NCI-H82 treated with DMSO at 0.1 percent for 48 hours (cell line): ENCODE measurements at regions not wholly inside any gene's neighbourhood (a gene's known extent, or its start where the extent isn't known, plus 50 kb on each side); places are given as distances from the start of the nearest gene placed in this dataset.
"Not testable (repeated sequence)": the region's sequence is repeated elsewhere in the genome, so short reads cannot be mapped to it uniquely, and the experiment has no call there.

Experiments used
- DNase-seq: peaks from one replicate; lab custom pipeline; 2025; ENCODE audit not compliant: unreplicated experiment; lab: John Stamatoyannopoulos, UW

DNA sequence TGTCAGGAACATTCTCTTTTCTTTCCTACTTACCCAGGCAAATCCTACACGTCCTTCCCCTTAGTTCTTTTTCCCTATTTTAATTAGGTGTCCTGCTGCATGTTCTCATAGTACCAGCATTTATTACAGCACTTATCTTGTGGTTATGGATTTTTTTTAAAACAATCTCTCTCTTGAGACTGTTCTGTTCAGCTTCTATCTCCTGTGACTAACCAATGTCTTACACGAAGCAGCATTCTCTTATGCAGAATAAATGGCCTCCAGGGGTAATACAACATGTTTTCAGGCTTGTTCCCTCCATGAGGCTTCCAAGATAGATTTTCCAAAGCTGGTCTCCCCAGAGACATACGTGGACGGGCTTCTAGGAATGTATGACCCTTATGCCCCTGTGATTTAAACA, 1096.1 kb upstream of the CELF2 start:
- DNase-seq, result no peak

DNA sequence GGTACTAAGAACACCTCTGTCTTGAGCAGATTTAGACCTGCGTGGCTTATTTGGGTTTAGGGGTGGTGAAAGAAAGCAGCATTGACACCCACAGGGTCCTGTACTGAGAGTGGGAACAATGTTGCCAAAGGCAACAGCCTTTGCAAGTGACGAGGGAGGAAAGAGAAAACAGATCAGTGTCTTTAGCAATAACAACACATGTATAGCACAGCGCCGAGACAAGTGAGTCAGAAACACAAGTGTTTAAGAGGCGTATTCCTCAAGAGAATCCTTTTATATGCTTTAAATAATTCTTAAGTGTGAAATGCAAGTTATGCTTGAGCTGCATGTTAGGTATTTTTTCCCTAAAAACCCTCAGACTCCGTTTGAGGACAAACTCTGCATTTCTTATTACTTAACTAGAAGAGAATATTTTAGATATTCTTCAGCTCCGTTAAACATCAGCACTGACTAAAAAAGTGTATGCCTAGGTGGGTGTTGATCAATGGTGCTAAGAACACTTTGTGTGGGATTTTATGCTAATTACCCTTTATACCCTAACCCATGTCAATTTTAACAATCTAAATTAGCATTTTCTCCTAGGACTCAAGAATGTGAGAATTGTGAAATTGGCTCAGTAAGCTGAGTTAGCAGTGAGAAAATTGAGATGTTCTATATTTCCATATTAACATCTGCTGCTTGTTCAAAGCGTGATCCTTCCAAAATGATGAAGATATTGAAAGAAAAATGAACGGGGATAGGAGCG, 1095.4 kb upstream of the CELF2 start:
- no peak for DNase-seq

DNA sequence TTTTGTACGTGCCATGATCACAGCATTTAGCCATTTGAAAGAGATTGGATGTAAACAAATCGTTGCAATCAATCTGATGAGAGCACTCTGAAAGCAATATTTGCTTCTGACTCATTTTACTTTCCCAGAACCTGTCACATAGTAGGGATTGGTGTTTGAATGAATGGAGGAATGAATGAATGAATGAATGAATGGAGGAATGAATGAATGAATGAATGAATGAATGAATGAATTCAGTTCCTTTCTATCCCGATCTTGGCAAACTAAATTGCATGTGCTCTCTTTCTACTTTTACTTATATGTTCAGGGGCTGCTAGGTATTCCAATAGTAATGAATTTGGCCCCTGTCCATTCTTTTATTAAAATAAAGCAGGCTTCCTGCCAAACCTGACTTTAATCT, 1091.7 kb upstream of the CELF2 start:
- no peak for DNase-seq

DNA sequence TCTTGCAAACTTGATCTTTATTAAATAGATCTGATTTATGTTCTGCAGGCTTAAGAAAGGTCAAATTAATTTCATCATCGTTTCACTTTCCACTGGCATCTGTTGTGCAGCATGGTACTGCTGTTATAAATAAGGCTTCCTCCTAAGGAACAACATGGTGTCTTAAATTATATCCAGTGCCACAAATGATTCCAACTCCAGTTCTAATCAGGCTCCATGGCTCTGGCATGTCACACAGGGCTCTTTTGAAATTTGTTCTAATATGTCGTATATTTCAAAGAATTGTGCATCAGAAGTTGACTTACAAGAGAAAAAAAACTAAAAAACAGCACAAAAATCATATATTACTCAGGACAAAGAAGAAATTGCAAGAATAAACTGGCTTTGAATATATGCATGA, 1090.8 kb upstream of the CELF2 start:
- no peak for DNase-seq

DNA sequence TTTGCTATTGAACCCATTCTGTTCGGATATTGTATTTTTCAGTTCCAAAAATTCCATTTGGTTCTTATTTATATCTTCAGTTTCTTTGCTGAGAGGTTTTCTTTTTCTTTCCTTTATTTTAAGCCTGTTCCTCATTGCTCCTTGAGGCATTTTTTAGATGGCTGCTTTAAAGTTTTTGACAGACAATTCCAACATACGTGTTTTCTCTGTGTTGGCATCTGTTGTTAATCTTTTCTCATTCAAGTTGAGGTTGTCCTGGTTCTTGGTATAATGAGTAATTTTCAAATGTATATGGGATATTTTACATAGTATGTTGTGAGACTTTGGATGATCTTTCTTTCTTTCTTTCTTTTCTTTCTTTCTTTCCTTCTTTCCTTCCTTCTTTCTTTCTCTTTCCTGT, 1078.0 kb upstream of the CELF2 start:
- no peak for DNase-seq

DNA sequence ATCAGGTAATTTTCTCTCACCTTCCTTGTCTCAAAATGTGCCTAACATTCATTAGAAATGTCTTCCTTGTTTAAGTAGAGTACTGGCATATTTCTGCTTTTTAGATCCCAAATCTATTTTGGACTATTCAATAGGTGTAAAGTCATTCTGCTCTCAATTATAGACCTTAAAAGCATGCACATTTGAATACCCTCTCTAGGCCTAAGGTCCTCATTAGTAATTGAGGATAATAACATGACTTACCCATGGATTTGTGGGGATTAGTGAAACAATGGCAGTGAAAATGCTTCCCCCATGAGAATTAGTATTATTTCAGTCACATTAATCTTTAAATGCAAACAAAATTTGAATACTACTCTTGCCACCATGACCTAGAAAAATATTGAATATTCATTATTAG, 1073.0 kb upstream of the CELF2 start:
- no peak for DNase-seq

DNA sequence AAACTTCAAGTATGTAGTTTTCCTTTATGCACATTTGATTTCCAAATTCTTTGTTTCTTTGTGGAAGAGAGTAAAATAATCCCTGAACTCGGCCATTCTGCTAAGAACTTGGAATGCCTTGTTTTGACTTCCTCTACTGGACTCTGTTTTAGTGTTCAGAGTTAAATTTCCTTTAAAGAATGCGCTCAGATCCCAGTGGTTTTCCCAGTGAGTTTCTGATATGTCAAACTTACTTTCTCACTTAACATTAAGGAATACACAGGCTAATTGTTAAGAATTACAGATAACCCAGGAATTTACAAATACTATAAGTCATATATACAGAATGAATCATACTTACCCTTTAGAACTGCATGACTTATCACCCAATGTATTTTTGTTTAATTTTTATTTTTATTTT, 1067.6 kb upstream of the CELF2 start:
- DNase-seq, result no peak

DNA sequence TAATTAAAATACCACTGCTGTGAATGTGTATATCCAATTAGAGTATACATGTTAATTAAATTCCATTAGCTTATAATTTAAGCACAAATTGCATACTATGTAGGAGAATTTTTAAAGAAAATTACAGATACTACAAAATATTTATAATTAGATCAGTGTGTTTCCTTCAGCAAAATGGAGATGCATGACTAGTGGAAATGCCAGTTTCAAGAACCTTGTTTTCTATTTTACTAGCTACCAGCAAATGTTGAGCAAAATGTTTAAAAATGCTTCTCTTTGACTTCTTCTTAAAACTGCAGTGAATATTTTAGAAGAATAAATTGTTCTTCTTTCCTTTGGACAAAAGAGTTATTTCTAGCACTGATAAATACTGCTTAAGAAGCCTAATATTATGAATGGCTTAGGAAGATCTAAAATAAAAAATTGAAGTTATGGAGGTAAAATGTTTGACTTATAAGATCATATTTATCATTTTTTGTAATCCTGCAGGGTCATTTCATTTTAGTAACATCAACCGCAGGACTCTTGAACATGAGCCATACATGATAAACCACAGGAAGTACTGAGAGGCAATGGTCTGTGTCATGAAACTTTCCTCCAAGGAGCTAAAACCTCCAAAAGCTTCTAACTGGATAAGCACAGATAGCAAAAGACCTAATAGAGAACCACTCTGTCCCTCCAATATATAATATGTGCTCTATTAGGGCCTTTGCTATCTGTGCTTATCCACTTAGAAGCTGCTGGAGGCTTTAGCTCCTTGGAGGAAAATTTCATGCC, 1066.0 kb upstream of the CELF2 start:
- no peak for DNase-seq

DNA sequence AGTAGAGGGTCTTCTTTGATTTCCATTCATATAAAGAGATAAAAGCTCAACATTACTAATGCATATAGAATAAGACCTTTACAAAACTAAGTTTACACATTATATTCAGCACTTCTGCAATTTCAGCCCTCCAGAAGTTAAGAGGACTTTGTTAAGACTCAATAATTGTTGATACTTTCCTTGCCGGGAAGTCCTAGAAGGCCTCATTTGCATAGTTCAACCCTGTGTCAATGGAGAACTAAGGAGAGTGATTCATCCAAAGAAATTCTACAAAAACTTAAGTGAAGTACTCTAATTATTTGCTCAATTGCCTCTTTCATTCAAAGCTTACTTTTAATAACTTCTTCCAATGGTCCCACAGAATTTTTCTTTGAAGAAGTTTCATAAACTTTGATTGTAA, 1060.3 kb upstream of the CELF2 start:
- no peak for DNase-seq

DNA sequence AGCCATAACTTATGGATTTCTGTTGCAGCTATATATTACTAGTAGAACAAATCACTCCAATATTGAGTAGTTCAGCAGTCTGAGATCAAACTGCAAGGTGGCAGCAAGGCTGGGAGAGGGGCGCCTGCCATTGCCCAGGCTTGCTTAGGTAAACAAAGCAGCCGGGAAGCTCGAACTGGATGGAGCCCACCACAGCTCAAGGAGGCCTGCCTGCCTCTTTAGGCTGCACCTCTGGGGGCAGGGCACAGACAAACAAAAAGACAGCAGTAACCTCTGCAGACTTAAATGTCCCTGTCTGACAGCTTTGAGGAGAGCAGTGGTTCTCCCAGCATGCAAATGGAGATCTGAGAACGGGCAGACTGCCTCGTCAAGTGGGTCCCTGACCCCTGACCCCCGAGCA, 1059.8 kb upstream of the CELF2 start:
- not testable (repeated sequence) for DNase-seq

DNA sequence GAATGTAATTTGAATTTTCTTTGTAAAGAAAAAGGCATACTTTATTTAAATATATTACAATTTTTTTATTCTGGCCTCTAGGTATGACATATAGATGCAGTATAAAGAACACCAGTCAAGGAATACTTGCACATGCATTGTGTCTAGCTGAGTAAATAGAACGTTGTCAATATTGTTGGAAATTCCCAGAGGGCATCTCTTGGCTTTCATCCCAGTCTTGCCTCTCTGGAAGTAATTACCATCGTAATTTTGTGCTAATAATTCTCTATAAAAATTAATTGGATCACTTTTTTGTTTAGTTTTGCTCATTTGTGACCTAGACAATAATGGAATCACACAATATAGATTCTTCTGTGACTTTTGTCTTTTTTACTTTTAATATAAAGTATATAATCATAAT, 1052.3 kb upstream of the CELF2 start:
- no peak for DNase-seq

DNA sequence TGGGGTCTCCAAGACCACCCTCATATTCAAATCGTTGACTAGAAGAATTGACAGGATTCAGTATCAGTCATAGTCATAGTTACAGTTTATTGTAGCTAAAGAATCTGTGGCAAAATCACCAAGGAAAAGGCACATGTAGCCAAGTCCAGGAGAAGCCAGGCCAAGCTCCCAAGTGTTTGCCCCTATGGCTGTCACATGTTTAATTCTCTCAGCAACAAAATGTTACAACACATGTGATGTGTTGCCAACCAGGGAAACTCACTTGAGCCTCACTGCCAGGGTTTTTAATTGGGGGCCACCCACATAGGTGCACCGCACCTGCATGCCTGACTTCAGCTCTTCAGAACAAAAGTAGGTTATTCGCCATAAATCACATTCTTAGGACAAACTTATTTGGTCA, 1030.9 kb upstream of the CELF2 start:
- no peak for DNase-seq

DNA sequence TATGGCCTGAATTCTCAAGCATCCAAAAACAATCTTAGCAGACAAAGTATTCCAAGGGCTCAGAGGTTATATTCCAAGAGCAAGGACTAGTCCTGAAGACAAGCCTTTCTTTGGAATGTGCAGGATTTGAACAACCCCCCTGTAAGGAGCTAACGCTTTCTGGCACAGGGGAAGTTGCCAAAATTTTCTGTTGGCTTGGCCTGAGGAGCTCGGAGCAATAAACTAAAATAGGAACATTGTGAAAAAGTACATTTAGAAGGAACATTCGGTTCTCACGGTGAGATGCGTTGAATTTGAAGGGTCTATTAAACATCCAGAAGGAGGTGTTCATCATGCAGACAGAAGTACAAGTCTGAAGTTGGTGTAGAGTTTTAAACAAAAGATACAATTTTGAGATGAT, 1030.5 kb upstream of the CELF2 start:
- DNase-seq, result no peak

DNA sequence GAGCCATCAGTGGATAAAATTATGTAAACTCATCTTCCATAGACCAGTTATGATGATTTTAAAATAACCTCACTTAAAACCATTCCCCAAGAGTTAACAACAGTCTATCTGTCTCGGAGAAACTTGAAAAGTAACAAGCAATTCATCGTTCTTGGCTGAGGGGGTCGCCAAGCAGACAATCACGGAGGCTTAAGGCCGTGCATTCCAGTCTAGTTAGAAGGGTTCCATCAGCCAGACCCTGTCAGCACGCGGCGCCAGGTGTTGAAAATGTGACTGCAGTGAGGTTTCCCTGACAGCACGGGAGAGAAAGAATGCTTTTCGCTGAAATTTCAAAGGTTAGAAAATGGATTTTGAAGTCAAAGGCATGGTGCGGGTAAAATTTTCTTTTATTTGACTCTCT, 1025.0 kb upstream of the CELF2 start:
- DNase-seq, result no peak

DNA sequence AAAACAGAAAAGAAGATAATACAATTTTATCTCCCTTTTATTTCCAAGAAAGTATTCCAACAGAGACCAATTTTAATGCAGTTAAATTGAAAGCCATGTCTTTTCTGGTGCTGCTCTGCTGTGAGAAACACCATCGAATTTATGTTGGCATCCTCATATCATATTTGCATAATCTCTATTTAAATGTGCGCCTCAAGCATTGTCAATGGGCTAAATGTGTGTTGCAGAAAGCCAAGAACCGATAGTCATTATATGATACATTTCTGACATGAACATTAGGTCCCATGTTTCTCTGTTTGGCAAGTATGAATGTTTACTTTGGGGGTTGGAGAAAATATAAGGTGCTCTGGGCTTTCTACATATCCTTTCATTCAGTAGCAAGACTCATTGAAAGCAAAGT, 1023.5 kb upstream of the CELF2 start:
- no peak for DNase-seq

DNA sequence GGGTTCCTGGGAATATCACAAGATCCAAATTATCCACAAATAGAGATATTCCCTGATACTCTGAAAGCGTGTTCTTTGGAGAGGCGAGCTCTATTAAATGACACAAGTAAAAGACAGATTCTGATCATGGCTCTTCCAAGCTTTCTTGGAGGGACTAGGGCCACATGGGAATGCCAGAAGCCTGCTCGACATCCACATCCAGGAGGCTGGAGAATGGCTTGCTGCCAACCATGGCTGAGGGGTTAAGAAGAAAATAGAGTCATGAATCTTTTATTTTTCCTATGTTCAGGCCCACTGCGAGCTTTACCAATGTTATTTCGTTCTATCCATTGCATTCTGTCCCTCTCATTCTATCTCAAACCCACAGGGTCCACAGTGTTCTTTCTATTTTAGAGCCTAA, 1018.0 kb upstream of the CELF2 start:
- no peak for DNase-seq

DNA sequence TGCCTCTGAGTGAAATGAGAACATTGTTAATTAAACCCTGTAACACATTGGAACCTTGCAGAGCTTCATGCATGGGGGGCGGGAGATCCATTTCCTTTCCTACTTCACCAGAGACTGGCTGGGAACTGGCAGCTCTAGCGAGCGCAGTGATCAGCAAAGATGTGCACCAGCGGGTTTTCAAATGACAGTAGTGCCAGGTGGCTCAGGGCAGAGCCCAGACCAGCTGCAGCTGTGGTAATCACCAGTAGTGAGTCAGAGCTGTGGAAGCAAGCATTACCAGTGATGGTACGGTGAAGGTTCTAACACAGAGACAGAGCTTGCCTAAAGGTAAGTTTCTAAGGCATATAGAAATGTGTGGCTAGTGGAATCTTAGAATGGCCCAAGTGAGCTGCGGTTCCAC, 1009.7 kb upstream of the CELF2 start:
- no peak for DNase-seq

DNA sequence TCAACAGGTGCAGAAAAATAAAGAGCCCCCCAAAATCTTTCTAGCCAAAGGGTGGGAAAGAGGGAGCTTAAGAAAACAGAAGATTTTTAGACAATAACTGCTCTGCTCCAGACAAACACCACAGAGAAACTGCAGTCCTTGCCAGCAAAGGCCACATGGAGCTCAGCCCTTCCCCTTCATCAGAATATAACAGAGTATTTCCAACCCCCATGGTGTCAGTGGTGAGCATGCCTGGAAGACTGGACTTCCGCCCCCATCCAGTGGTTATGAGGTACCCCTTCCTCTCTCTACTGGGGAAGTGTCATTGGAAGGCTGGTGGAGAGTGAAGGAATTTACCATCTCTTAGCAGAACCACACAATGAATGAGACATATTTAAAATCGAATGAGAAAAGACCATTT, 1007.3 kb upstream of the CELF2 start:
- no peak for DNase-seq

DNA sequence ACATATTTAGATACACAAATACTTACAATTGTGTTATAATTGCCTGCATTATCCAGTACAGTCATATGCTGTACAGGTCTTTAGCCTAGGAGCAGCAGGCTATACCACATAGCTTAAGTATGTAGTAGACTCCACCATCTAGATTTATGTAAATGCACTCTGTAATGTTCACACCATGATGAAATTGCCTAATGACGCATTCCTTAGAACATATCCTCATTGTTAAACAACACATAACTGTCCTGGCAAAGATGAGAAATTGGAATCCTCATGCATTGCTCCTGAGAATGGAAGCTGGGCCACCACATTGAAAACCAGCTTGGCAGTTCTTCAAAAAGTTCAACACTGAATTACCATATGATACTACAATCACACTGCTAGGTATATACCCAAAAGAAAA, 1002.8 kb upstream of the CELF2 start:
- DNase-seq, result no peak

DNA sequence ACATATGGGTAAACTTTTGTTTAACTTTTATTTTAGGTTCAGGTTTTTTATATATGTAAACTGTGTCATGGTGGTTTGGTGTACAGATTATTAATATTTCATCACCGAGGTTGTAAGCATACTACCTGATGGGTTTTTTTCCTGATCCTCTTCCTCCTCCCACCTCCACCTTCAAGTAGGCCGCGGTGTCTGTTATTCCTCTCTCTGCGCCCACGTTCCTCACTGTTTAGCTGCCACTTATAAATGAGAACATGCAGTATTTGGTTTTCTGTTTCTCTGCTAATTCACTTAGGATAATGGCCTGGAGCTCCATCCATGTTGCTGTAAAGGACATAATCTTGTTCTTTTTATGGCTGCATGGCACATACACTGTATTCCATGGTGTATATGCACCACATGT, 1000.0 kb upstream of the CELF2 start:
- no peak for DNase-seq

DNA sequence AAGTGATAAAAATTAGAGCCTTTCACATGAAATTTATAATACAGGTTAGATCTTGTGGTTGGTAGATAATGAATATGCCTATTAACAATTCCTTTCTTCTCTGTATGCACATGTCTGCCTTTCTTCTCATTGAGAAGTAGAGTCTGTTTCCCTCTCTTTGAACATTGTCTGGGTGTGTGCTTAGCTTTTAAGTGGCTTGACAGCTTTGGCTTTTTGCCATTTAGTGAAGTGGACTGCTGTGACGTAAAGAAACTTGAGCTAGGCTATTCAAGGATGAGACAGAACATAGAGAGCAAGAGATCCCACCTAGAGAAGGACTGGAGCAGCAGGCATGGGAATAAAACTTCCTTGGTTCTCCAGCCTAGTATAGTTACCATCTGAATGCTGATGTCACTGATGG, 996.7 kb upstream of the CELF2 start:
- no peak for DNase-seq

DNA sequence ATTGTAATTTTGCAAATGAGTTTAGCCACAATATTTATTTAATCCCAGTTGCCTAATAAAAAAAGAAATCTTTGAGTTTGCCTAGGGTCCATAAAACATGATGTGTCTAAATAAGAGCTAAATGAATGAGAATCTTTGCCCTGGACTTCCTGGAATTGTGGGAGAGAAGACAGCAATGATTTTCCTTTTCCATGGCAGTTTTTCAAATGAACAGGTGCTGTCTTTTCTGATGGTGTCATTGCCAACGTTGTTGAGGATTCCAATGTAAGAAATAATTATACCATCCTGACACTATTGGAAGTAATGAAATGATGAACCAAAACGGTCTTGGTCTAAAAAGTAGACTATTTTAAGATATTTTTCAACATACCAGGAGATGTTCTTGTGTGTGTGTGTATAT, 984.7 kb upstream of the CELF2 start:
- no peak for DNase-seq

DNA sequence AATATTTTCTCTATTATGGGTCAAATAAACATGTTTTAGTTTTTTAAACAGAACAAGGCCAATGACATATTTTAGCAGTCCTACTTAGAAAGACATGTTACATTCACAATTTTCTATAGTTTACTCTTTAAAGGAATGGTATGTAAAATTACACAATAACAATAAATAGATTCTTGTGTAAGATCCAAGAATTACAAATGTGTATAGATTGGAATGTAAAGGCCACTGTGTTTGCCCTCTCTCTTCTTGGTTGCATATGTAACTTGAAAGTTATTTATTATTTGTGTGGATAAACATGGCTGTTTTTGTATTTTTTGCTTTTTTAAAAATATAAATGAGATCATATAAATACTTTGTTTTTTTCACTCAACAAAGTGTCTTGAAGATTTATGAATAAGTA, 979.3 kb upstream of the CELF2 start:
- DNase-seq, result no peak
